WTC11 (cell line): ENCODE measurements at regions not wholly inside any gene's neighbourhood (a gene's known extent, or its start where the extent isn't known, plus 50 kb on each side); places are given as distances from the start of the nearest gene placed in this dataset.

Experiments
- ATAC-seq: fragments of 200-7000 bp; cut with Tn5 transposase; 2 replicates; pipeline ENCODE4 v1.10.0; 2021; ENCODE audit warnings: mild to moderate bottlenecking, moderate library complexity
- CTCF ChIA-PET: fragments of 300-600 bp; sonication (Branson Sonifier 250); formaldehyde crosslinking; loops from one replicate; lab custom pipeline; 2021; ENCODE audit warnings: antibody characterized with exemption; lab: Charles Lee
- POLR2A ChIA-PET: fragments of 350-600 bp; sonication (Branson Sonifier 250); formaldehyde crosslinking; loops from one replicate; lab custom pipeline; 2021; ENCODE audit warnings: antibody characterized with exemption; lab: Charles Lee
- DNase-seq: peaks from one replicate; pipeline ENCODE4 v3.0.0; 2021; ENCODE audit warnings: low spot score
- H3K27ac Mint-ChIP-seq: 2 replicates; pipeline ENCODE4 v1.8.0; 2021; ENCODE audit warnings: mixed read lengths
- H3K27me3 Mint-ChIP-seq: 2 replicates; pipeline ENCODE4 v1.8.0; 2021; ENCODE audit warnings: low read depth, mild to moderate bottlenecking, moderate library complexity, mixed read lengths
- H3K36me3 Mint-ChIP-seq: 2 replicates; pipeline ENCODE4 v1.8.0; 2021; ENCODE audit warnings: mixed read lengths
- H3K4me1 Mint-ChIP-seq: 2 replicates; pipeline ENCODE4 v1.8.0; 2022; ENCODE audit warnings: mixed read lengths
- H3K4me3 Mint-ChIP-seq: 2 replicates; pipeline ENCODE4 v1.8.0; 2021; ENCODE audit warnings: mild to moderate bottlenecking, moderate library complexity, mixed read lengths
- H3K9me3 Mint-ChIP-seq: 2 replicates; pipeline ENCODE4 v1.8.0; 2021; ENCODE audit warnings: mixed read lengths
- EMX1 ChIP-seq: fragments of 250-450 bp; sonication (Bioruptor Pico); IDR thresholded peaks from 2 replicates; pipeline ENCODE4 v1.8.0; 2021; ENCODE audit warnings: mild to moderate bottlenecking
- FOXJ3 ChIP-seq: sonication (generic); formaldehyde crosslinking; IDR thresholded peaks from 2 replicates; pipeline ENCODE4 v1.9.0; 2021; ENCODE audit warnings: missing genetic modification reagents, mild to moderate bottlenecking, borderline replicate concordance
- JAZF1 ChIP-seq: fragments of 250-450 bp; sonication (Bioruptor Pico); IDR thresholded peaks from 2 replicates; pipeline ENCODE4 v1.9.0; 2021; ENCODE audit warnings: moderate library complexity, mild to moderate bottlenecking, inconsistent platforms
- MXD4 ChIP-seq: fragments of 250-450 bp; sonication (Bioruptor Pico); IDR thresholded peaks from 2 replicates; pipeline ENCODE4 v1.8.0; 2021; ENCODE audit warnings: mild to moderate bottlenecking, moderate library complexity, borderline replicate concordance
- SOX15 ChIP-seq: fragments of 250-450 bp; sonication (Bioruptor Pico); IDR thresholded peaks from 2 replicates; pipeline ENCODE4 v1.9.0; 2021; ENCODE audit warnings: mild to moderate bottlenecking
- TEAD1 ChIP-seq: sonication (generic); formaldehyde crosslinking; IDR thresholded peaks from 2 replicates; pipeline ENCODE4 v1.8.0; 2022; ENCODE audit warnings: mild to moderate bottlenecking, missing genetic modification reagents
- TP53 ChIP-seq: sonication (generic); formaldehyde crosslinking; IDR thresholded peaks from 2 replicates; pipeline ENCODE4 v1.8.1; 2023; ENCODE audit warnings: mild to moderate bottlenecking, missing genetic modification reagents
- ZNF219 ChIP-seq: sonication (generic); formaldehyde crosslinking; IDR thresholded peaks from 2 replicates; pipeline ENCODE4 v1.8.0; 2023; ENCODE audit warnings: missing genetic modification reagents, mild to moderate bottlenecking, borderline replicate concordance
- ZNF317 ChIP-seq: sonication (generic); formaldehyde crosslinking; IDR thresholded peaks from 2 replicates; pipeline ENCODE4 v1.8.1; 2023; ENCODE audit warnings: low read depth, mild to moderate bottlenecking, moderate library complexity, missing genetic modification reagents, borderline replicate concordance
- ZNF416 ChIP-seq: fragments of 250-450 bp; sonication (Bioruptor Pico); IDR thresholded peaks from 2 replicates; pipeline ENCODE4 v1.9.0; 2021; ENCODE audit warnings: mild to moderate bottlenecking, inconsistent platforms
- TF ChIP-seq, protein P1 (sequence below): sonication (generic); formaldehyde crosslinking; IDR thresholded peaks from 2 replicates; pipeline ENCODE4 v1.8.1; 2023; ENCODE audit warnings: mild to moderate bottlenecking, missing genetic modification reagents
- TF ChIP-seq, protein P2 (sequence below): fragments of 250-450 bp; sonication (Bioruptor Pico); conservative IDR thresholded peaks from 2 replicates; pipeline ENCODE4 v1.9.0; 2021; ENCODE audit warnings: mild to moderate bottlenecking
- TF ChIP-seq, protein P3 (sequence below): fragments of 250-450 bp; sonication (Bioruptor Pico); IDR thresholded peaks from 2 replicates; pipeline ENCODE4 v2.1.2; 2022; ENCODE audit warnings: mild to moderate bottlenecking, moderate library complexity
- TF ChIP-seq, protein P4 (sequence below): sonication (generic); formaldehyde crosslinking; IDR thresholded peaks from 2 replicates; pipeline ENCODE4 v1.8.1; 2022; ENCODE audit warnings: mild to moderate bottlenecking, moderate library complexity, missing genetic modification reagents
- TF ChIP-seq, protein P5 (sequence below): fragments of 250-450 bp; sonication (Bioruptor Pico); IDR thresholded peaks from 2 replicates; pipeline ENCODE4 v1.9.0; 2021; ENCODE audit warnings: mild to moderate bottlenecking
- TF ChIP-seq, protein P6 (sequence below): sonication (generic); formaldehyde crosslinking; conservative IDR thresholded peaks from 2 replicates; pipeline ENCODE4 v1.8.1; 2022; ENCODE audit warnings: mild to moderate bottlenecking, missing genetic modification reagents
- TF ChIP-seq, protein P7 (sequence below): sonication (generic); formaldehyde crosslinking; IDR thresholded peaks from 2 replicates; pipeline ENCODE4 v1.8.0; 2022; ENCODE audit warnings: missing genetic modification reagents
- TF ChIP-seq, protein P8 (sequence below): fragments of 200-600 bp; IDR thresholded peaks from 2 replicates; pipeline ENCODE4 v1.8.0; 2022; ENCODE audit warnings: antibody characterized with exemption
- TF ChIP-seq, protein P9 (sequence below): fragments of 250-450 bp; sonication (Bioruptor Pico); IDR thresholded peaks from 2 replicates; pipeline ENCODE4 v1.8.0; 2021; ENCODE audit warnings: mild to moderate bottlenecking
- TF ChIP-seq, protein P10 (sequence below): sonication (generic); formaldehyde crosslinking; IDR thresholded peaks from 2 replicates; pipeline ENCODE4 v1.8.1; 2023; ENCODE audit warnings: mild to moderate bottlenecking, missing genetic modification reagents, moderate library complexity
- TF ChIP-seq, protein P11 (sequence below): sonication (generic); formaldehyde crosslinking; IDR thresholded peaks from 2 replicates; pipeline ENCODE4 v1.8.0; 2022; ENCODE audit warnings: mild to moderate bottlenecking, missing genetic modification reagents

DNA sequence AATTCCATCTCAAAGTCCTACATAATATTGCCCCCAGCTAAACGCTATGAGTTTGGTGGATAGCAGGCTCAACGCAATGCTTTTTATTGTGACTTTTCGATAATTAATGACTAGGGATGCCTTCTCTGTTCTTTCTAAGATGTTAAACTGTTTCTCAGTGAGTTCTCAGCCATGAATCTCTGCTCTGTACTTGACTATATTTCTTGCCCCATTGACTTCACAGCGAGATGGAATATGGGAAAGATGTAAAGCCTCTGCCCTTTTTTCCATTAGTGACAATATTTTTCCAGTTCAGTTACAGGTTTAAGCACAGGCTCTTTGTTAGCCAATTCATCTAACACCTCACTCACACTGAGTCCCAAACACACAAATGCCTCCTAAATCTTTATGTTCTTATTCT, 1022.0 kb downstream of the ADGRL3 start:
- TF ChIP-seq SOX15 (CRISPR knock-in tag) (no peak), EMX1 (CRISPR knock-in tag) (no peak), ZNF416 (CRISPR knock-in tag) (no peak), ZNF219 (CRISPR knock-in tag) (no peak)
- TF ChIP-seq, protein P1, sequence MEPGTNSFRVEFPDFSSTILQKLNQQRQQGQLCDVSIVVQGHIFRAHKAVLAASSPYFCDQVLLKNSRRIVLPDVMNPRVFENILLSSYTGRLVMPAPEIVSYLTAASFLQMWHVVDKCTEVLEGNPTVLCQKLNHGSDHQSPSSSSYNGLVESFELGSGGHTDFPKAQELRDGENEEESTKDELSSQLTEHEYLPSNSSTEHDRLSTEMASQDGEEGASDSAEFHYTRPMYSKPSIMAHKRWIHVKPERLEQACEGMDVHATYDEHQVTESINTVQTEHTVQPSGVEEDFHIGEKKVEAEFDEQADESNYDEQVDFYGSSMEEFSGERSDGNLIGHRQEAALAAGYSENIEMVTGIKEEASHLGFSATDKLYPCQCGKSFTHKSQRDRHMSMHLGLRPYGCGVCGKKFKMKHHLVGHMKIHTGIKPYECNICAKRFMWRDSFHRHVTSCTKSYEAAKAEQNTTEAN, result no peak
- TF ChIP-seq, protein P2, sequence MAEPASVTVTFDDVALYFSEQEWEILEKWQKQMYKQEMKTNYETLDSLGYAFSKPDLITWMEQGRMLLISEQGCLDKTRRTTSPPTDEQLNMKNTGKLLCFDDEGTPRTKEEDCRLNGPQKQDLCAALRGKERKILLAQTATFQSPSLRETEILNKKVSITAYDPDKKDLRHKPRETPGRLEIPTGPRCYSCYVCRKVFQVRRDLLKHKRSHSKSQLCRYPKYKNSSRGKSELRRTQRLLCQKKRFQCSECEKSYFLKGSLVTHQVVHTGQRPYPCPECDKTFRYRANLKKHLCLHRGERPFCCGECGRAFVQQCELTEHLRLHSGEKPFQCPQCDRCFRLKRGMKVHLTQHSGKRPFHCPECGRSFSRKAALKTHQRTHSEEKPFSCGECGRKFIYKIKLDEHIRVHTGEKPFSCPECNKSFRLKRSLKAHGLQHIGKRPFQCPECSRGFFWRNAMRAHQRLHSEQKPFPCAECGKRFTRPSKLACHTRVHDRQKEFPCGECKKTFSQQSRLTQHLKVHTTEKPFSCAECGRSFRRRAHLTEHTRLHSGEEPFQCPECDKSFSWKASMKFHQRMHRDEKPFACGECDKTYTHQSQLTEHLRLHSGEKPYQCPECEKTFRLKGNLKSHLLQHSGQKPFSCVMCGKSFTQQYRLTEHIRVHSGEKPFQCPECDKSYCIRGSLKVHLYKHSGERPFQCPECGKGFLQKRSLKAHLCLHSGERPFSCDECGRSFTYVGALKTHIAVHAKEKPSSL (CRISPR knock-in tag), result no peak
- TF ChIP-seq, protein P3, sequence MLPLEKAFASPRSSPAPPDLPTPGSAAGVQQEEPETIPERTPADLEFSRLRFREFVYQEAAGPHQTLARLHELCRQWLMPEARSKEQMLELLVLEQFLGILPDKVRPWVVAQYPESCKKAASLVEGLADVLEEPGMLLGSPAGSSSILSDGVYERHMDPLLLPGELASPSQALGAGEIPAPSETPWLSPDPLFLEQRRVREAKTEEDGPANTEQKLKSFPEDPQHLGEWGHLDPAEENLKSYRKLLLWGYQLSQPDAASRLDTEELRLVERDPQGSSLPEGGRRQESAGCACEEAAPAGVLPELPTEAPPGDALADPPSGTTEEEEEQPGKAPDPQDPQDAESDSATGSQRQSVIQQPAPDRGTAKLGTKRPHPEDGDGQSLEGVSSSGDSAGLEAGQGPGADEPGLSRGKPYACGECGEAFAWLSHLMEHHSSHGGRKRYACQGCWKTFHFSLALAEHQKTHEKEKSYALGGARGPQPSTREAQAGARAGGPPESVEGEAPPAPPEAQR (CRISPR knock-in tag), result no peak
- TF ChIP-seq, protein P4, sequence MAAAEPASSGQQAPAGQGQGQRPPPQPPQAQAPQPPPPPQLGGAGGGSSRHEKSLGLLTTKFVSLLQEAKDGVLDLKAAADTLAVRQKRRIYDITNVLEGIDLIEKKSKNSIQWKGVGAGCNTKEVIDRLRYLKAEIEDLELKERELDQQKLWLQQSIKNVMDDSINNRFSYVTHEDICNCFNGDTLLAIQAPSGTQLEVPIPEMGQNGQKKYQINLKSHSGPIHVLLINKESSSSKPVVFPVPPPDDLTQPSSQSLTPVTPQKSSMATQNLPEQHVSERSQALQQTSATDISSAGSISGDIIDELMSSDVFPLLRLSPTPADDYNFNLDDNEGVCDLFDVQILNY (CRISPR knock-in tag), result no peak
- TF ChIP-seq, protein P5, sequence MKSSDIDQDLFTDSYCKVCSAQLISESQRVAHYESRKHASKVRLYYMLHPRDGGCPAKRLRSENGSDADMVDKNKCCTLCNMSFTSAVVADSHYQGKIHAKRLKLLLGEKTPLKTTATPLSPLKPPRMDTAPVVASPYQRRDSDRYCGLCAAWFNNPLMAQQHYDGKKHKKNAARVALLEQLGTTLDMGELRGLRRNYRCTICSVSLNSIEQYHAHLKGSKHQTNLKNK (CRISPR knock-in tag), result no peak
- TF ChIP-seq, protein P6, sequence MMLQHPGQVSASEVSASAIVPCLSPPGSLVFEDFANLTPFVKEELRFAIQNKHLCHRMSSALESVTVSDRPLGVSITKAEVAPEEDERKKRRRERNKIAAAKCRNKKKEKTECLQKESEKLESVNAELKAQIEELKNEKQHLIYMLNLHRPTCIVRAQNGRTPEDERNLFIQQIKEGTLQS (CRISPR knock-in tag), result no peak
- Mint-ChIP-seq H3K27ac (no peak overlapping the region), H3K27me3 (no peaks in the 10 kb centered on the region), H3K4me1 (peaks cover 9% of the 10 kb centered on the region), H3K9me3 (no peaks in the 10 kb centered on the region), H3K4me3 (no peak overlapping the region), H3K36me3 (no peaks in the 10 kb centered on the region)
- CTCF ChIA-PET, result no interaction called here
- DNase-seq (no peak), ATAC-seq (no peak)
- POLR2A ChIA-PET, result no interaction called here

DNA sequence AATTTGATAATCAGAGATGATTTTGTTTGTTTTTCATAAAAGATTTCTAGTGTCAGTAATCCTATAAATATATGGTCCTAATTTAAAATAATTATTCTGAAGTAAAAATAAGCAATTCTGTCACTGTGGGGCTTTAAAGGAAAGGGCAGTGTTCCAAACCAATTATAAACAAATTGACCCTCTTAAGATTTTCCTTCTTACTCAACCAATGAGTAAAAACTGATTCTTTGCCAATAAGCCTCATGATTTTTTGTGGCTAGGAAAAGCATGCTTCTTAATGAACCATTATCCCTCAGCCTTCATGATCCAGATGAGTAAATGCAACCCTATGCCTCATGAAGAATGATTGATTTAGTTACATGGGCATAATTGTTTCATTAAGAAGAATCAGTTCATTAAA, 1010.4 kb downstream of the ADGRL3 start:
- ATAC-seq, result no peak
- H3K27ac Mint-ChIP-seq, result no peak overlapping the region
- H3K27me3 Mint-ChIP-seq, result no peaks in the 10 kb centered on the region
- H3K4me1 Mint-ChIP-seq, result peaks cover 26% of the 10 kb centered on the region
- POLR2A ChIA-PET, result no interaction called here
- no peaks in the 10 kb centered on the region for H3K9me3 Mint-ChIP-seq
- DNase-seq, result no peak
- CTCF ChIA-PET, result no interaction called here
- no peaks in the 10 kb centered on the region for H3K36me3 Mint-ChIP-seq
- H3K4me3 Mint-ChIP-seq, result no peak overlapping the region
- no peak for TF ChIP-seq FOXJ3 (CRISPR knock-in tag)
- TF ChIP-seq JAZF1 (CRISPR knock-in tag), result no peak
- TF ChIP-seq, protein P7, sequence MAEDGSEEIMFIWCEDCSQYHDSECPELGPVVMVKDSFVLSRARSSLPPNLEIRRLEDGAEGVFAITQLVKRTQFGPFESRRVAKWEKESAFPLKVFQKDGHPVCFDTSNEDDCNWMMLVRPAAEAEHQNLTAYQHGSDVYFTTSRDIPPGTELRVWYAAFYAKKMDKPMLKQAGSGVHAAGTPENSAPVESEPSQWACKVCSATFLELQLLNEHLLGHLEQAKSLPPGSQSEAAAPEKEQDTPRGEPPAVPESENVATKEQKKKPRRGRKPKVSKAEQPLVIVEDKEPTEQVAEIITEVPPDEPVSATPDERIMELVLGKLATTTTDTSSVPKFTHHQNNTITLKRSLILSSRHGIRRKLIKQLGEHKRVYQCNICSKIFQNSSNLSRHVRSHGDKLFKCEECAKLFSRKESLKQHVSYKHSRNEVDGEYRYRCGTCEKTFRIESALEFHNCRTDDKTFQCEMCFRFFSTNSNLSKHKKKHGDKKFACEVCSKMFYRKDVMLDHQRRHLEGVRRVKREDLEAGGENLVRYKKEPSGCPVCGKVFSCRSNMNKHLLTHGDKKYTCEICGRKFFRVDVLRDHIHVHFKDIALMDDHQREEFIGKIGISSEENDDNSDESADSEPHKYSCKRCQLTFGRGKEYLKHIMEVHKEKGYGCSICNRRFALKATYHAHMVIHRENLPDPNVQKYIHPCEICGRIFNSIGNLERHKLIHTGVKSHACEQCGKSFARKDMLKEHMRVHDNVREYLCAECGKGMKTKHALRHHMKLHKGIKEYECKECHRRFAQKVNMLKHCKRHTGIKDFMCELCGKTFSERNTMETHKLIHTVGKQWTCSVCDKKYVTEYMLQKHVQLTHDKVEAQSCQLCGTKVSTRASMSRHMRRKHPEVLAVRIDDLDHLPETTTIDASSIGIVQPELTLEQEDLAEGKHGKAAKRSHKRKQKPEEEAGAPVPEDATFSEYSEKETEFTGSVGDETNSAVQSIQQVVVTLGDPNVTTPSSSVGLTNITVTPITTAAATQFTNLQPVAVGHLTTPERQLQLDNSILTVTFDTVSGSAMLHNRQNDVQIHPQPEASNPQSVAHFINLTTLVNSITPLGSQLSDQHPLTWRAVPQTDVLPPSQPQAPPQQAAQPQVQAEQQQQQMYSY (CRISPR knock-in tag), result no peak
- no peak for TF ChIP-seq ZNF317
- TF ChIP-seq TEAD1 (CRISPR knock-in tag), result no peak
- TF ChIP-seq, protein P8, sequence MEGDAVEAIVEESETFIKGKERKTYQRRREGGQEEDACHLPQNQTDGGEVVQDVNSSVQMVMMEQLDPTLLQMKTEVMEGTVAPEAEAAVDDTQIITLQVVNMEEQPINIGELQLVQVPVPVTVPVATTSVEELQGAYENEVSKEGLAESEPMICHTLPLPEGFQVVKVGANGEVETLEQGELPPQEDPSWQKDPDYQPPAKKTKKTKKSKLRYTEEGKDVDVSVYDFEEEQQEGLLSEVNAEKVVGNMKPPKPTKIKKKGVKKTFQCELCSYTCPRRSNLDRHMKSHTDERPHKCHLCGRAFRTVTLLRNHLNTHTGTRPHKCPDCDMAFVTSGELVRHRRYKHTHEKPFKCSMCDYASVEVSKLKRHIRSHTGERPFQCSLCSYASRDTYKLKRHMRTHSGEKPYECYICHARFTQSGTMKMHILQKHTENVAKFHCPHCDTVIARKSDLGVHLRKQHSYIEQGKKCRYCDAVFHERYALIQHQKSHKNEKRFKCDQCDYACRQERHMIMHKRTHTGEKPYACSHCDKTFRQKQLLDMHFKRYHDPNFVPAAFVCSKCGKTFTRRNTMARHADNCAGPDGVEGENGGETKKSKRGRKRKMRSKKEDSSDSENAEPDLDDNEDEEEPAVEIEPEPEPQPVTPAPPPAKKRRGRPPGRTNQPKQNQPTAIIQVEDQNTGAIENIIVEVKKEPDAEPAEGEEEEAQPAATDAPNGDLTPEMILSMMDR, result no peak
- TF ChIP-seq, protein P9, sequence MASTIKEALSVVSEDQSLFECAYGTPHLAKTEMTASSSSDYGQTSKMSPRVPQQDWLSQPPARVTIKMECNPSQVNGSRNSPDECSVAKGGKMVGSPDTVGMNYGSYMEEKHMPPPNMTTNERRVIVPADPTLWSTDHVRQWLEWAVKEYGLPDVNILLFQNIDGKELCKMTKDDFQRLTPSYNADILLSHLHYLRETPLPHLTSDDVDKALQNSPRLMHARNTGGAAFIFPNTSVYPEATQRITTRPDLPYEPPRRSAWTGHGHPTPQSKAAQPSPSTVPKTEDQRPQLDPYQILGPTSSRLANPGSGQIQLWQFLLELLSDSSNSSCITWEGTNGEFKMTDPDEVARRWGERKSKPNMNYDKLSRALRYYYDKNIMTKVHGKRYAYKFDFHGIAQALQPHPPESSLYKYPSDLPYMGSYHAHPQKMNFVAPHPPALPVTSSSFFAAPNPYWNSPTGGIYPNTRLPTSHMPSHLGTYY, result no peak
- no peak for TF ChIP-seq MXD4 (CRISPR knock-in tag)
- TF ChIP-seq, protein P10, sequence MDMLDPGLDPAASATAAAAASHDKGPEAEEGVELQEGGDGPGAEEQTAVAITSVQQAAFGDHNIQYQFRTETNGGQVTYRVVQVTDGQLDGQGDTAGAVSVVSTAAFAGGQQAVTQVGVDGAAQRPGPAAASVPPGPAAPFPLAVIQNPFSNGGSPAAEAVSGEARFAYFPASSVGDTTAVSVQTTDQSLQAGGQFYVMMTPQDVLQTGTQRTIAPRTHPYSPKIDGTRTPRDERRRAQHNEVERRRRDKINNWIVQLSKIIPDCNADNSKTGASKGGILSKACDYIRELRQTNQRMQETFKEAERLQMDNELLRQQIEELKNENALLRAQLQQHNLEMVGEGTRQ (CRISPR knock-in tag), result no peak
- no peak for TF ChIP-seq TP53 (CRISPR knock-in tag)
- TF ChIP-seq, protein P11, sequence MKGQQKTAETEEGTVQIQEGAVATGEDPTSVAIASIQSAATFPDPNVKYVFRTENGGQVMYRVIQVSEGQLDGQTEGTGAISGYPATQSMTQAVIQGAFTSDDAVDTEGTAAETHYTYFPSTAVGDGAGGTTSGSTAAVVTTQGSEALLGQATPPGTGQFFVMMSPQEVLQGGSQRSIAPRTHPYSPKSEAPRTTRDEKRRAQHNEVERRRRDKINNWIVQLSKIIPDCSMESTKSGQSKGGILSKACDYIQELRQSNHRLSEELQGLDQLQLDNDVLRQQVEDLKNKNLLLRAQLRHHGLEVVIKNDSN, result no peak
